ENCODE measurements at regions not wholly inside any gene's neighbourhood (a gene's known extent, or its start where the extent isn't known, plus 50 kb on each side); places are given as distances from the start of the nearest gene placed in this dataset.

GRCh38 chr10:129415215-129416140, 51.6 kb upstream of the MGMT start:
- TF ChIP-seq CTCF (IDR thresholded peaks at IDR 0.05; ENCODE audit: poor library complexity) = no peak
- no peak for TF ChIP-seq EZH2 (IDR thresholded peaks at IDR 0.05; ENCODE audit: borderline replicate concordance)
